Inferior parietal cortex (tissue), 1 donor: ENCODE measurements at regions not wholly inside any gene's neighbourhood (a gene's known extent, or its start where the extent isn't known, plus 50 kb on each side); places are given as distances from the start of the nearest gene placed in this dataset.
"Not testable (repeated sequence)": the region's sequence is repeated elsewhere in the genome, so short reads cannot be mapped to it uniquely, and the experiment has no call there.

ENCODE experiments used
- DNase-seq: peaks from one replicate; pipeline ENCODE4 v3.0.0-alpha.2; 2016; ENCODE audit errors: extremely low spot score

DNA sequence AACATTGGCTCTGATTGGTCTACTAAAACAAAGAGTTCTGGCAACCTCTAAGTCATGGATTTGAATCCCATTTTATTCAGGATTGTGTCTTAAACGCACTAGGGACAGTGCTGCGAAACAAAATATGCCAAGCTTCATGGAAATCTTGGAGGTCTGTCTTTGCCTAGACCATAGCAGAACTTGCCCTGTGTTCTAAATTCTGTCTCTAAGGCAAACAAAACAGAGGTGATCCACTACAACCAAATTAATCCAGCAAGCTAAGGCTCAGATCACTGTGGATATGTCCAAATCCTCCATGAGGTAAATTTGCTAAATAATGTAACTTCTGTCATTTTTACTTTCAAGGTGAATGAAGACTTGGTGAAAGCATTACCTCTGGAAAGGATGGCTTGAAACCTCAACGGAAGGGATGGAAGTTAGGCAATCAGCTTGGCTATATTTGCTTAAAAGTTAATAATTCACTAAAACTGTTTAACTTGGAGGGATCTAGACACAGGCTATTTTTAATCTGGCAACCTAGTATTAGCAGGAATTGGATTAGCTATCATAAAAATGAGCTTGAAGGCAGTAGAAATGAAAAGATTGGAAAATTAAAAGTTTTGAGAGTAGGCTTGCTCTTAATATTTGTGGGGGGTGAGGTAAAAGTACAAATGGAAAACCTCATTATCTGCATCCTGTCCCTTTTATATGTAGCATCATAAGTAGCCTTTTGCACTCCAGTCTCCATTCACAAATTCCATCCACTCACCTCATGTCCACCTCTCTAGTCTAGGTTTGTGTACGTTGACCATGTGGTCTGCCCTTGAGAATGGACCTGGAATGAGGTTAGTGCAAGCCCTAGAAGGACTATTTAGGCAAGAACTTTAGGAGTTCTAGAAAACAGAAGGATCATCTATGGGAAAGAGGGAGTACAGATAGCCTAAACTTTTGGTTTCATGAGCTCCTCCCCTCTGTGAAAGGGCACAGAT is 176.2 kb downstream of the SMC2 start:
- no peak for DNase-seq

GRCh38 chr9:104276709-104277245 is 182.7 kb downstream of the SMC2 start:
- no peak for DNase-seq

GRCh38 chr9:104278929-104279496 is 184.9 kb downstream of the SMC2 start:
- DNase-seq = no peak

GRCh38 chr9:104279535-104280177 is 185.5 kb downstream of the SMC2 start:
- no peak for DNase-seq

- DNase-seq = no peak
These were observed 186.1 kb downstream of the SMC2 start for GRCh38 chr9:104280178-104280560.

DNA sequence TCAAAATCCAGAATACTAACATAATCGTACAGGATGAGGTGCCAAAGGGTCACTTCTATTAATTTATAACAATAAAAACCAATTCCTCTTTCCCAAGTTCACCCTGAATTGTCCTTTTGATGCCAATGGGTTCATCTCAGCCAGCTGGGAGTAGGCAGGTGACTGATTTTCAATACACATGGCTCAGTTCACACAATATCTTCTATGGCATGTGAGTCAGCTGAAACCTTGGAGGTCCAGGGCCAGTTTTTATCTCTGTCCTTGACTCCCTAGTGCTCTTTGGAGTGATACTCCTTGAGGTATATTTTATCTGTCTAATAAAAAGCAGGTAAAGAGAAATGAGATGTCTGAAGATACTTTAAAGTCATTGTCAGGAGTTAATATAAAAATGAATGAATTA is 186.6 kb downstream of the SMC2 start:
- DNase-seq = no peak

- no peak for DNase-seq
These were observed 192.1 kb downstream of the SMC2 start for GRCh38 chr9:104286187-104286586.

DNA sequence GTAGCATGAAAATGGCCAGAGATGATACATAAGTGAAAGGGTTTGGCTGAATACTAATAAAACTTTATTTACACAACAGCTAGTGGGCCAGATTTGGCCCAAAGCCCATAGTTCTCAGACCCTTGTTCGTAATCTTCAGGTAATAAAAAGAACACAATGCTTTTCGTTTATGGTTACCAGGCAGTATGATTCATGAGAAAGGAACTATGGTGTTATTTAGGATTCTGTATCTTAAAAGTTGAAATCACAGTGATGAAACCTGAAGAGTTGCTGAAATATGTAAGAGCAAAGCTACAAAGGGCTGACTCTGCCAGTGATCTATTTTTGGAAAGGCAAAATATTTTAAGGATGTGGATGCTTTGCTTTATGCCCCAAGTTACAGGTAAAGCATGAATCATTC is 192.7 kb downstream of the SMC2 start:
- DNase-seq = no peak

GRCh38 chr9:104287253-104287878 is 193.3 kb downstream of the SMC2 start:
- DNase-seq = no peak

DNA sequence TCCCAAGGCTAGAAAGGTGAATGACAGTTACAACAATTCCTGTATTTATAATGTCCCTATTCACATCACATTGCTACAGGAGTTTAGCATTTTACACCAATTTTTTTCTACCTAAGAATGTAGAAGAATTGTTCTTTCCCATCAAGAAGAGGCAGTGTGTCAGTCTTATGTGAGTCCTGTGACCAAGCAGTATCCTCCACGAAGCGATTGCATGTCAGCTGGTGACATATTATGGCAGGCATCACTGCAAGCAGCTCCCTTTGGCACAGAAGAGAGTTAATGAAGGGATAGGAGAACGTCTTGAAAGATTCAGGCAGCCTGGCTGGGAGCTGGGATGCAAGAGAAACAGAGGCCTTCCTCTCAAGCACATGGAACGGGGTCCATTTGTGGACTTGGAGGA is 199.8 kb downstream of the SMC2 start:
- no peak for DNase-seq

GRCh38 chr9:104300124-104300523 is 203.9 kb upstream of the OR13F1 start:
- DNase-seq = no peak

- no peak for DNase-seq
These were observed 202.3 kb upstream of the OR13F1 start for GRCh38 chr9:104301755-104302154.

DNA sequence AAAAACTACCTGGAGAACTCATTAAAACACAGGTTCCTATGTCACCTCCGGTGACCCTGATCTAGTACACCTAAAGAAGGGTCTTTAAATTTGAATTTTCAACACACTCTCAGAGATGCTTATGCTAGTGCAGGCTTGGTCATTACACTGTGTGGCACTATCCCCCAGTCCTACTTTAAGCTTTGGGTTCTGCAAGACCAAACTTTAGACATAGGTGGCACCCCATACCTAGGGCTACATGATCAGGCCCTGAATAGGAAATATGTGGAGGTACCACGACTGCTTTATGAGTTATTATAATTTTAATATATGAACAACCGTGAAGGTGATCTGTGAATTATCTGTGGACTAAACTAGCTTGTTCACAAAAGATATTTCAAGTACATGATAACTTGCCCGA is 201.3 kb upstream of the OR13F1 start:
- no peak for DNase-seq

GRCh38 chr9:104304925-104305324 is 199.1 kb upstream of the OR13F1 start:
- no peak for DNase-seq

DNA sequence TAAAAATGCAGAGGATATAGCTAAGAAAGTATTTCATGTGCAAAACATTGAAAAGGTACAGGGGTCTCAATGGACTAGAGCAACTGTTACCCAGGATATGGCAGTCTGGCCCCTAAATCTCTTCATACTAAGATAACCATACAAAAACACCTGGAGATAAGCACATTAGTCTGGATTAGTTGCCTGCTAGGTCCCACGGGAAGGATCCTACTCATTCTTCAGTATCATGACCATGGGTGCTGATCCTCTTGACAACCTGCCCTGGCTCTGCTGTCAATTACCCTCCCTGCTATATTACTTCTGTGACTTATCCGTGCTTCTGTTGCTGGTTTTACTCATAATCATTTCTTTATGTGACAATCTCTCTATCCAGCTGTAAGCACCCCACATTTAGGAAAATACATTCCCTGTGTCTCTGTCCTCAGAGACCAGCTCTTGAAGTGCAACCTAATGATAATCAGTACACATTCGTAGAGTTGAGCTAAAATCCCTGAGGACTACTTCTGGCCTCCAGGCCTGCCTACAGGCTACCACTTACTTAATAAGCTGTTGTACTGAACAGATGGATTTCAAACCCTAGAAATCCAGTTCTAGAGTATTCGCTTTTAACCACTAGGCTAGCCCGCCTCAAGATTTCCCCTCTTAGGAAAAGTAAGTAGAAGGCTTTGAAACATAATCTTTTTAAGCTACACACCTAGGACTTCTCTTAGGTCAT is 190.5 kb upstream of the OR13F1 start:
- no peak for DNase-seq

DNA sequence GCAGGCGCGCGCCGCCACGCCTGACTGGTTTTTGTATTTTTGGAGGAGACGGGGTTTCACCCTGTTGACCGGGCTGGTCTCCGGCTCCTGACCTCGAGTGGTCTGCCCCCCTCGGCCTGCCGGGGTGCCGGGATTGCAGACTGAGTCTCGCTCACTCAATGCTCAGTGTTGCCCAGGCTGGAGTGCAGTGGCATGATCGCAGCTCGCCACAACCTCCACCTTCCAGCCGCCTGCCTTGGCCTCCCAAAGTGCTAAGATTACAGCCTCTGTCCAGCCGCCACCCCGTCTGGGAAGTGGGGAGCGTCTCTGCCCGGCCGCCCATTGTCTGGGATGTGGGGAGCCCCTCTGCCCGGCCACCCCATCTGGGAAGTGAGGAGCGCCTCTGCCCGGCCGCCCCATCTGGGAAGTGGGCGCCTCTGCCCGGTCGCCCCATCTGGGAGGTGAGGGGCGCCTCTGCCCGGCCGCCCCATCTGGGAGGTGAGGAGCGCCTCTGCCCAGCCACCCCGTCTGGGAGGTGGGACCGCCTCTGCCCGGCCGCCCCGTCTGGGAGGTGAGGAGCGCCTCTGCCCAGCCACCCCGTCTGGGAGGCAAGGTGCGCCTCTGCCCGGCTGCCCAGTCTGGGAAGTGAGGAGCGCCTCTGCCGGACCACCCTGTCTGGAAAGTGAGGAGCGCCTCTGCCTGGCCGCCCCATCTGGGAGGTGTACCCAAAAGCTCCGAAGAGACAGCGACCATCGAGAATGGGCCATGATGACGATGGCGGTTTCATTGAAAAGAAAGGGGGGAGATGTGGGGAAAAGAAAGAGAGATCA is 187.7 kb upstream of the OR13F1 start:
- not testable (repeated sequence) for DNase-seq

DNA sequence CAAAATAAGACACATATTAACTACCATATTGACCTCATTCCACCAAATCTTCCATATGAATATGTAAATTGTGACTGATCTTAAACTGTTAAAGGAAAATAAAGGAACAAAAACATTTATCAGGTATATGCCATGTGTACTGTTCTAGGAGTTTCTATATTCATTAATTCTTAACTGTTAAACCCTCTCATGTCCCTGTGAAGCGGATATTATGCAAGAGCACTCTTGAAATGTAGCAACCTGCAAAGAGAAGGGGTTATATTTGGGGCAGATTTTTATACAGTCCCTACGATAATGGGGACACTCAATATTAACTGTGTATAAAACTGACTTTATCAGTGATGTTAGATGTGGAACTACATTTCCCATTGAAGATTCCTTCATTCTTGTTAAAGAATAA is 184.9 kb upstream of the OR13F1 start:
- DNase-seq = no peak

- DNase-seq = no peak
These were observed 184.4 kb upstream of the OR13F1 start for GRCh38 chr9:104319685-104320084.

- DNase-seq = no peak
These were observed 181.5 kb upstream of the OR13F1 start for GRCh38 chr9:104322596-104322995.

- DNase-seq = not testable (repeated sequence)
These were observed 179.9 kb upstream of the OR13F1 start for GRCh38 chr9:104323967-104324694.
